PFSK-1 (cell line): ENCODE measurements at regions not wholly inside any gene's neighbourhood (a gene's known extent, or its start where the extent isn't known, plus 50 kb on each side); places are given as distances from the start of the nearest gene placed in this dataset.

ENCODE experiments used
- FOXP2 ChIP-seq: optimal IDR thresholded peaks from 2 replicates; pipeline ENCODE3; 2011; ENCODE audit warnings: borderline replicate concordance, control low read depth, inconsistent platforms; ENCODE audit not compliant: insufficient read depth; ENCODE audit errors: extremely low read length, extremely low read depth
- POLR2AphosphoS5 ChIP-seq: IDR thresholded peaks from 2 replicates; pipeline ENCODE4 v1.6.1; 2012; ENCODE audit warnings: low read depth, mild to moderate bottlenecking, control low read depth, low read length, moderate library complexity
- REST ChIP-seq, 2 experiments: IDR thresholded peaks; 2 replicates each; pipeline versions ENCODE4 v1.6.1 to v1.8.0; 2011 to 2012; ENCODE audit warnings: low read depth in 2 of 2, low read length in 2 of 2, control low read depth in 1 of 2, inconsistent platforms in 1 of 2, mild to moderate bottlenecking in 1 of 2, moderate library complexity in 1 of 2; ENCODE audit not compliant: insufficient read depth in 1 of 2
- SIN3A ChIP-seq: IDR thresholded peaks from 2 replicates; pipeline ENCODE4 v1.6.1; 2012; ENCODE audit warnings: mild to moderate bottlenecking, low read length, moderate library complexity, borderline replicate concordance; ENCODE audit not compliant: insufficient read depth
- TAF1 ChIP-seq: IDR thresholded peaks from 2 replicates; pipeline ENCODE4 v1.6.1; 2012; ENCODE audit warnings: low read length, control low read depth, borderline replicate concordance; ENCODE audit not compliant: insufficient read depth

GRCh38 chr2:131590366-131590765 is 62.7 kb downstream of the CCDC74A start:
- TF ChIP-seq POLR2AphosphoS5 (no peak), REST (IDR thresholded peaks at IDR 0.05; ENCODE audit: insufficient read depth in 1 of 2, low read depth in 2 of 2, low read length in 2 of 2) (no peak), SIN3A (no peak), FOXP2 (no peak), TAF1 (no peak)
